Kidney epithelial cell (primary cell): ENCODE measurements at regions not wholly inside any gene's neighbourhood (a gene's known extent, or its start where the extent isn't known, plus 50 kb on each side); places are given as distances from the start of the nearest gene placed in this dataset.

Experiments used
- DNase-seq: peaks from one replicate; pipeline ENCODE4 v3.0.0-alpha.2; 2010; ENCODE audit warnings: low read depth
- H3K27me3 ChIP-seq: 2 replicates; pipeline ENCODE4 v1.6.0; 2011; ENCODE audit warnings: low read length; ENCODE audit not compliant: control insufficient read depth, insufficient read depth
- H3K36me3 ChIP-seq: 2 replicates; pipeline ENCODE4 v1.5.1; 2011; ENCODE audit warnings: low read length; ENCODE audit not compliant: control insufficient read depth, insufficient read depth
- H3K4me3 ChIP-seq: 2 replicates; pipeline ENCODE4 v1.5.1; 2011; ENCODE audit warnings: low read depth, mild to moderate bottlenecking, control low read depth, low read length
- CTCF ChIP-seq: IDR thresholded peaks from 2 replicates; pipeline ENCODE4 v1.5.1; 2011; ENCODE audit warnings: mild to moderate bottlenecking, moderate library complexity, low read length, control low read depth, inconsistent platforms; ENCODE audit not compliant: insufficient read depth, poor library complexity, severe bottlenecking

DNA sequence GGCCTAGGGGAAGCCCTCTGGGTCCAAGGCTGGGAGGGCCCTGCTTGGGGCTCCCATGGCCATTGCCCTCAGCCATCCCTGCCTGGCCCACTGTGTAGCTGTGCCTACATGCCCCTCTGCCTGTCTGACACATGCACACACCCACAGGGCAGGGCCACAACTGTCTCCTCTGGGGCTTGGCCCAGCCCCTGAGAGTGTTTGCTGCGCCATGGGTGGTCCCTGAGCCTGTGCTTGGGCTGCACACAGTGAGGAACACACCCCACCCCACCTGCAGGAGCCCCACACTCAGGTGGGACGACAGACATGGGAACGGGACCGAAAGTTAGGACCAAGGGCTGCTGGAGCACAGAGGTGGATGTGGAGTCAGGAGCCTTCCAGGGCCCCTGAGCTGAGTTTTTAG, 489.5 kb downstream of the TBC1D22A start:
- Histone ChIP-seq H3K27me3 (no peaks in the 10 kb centered on the region), H3K4me3 (no peak overlapping the region), H3K36me3 (no peaks in the 10 kb centered on the region)
- no peak for DNase-seq
- TF ChIP-seq CTCF: no peak

- Histone ChIP-seq H3K36me3 (no peaks in the 10 kb centered on the region), H3K27me3 (no peaks in the 10 kb centered on the region), H3K4me3 (no peak overlapping the region)
- no peak for DNase-seq
- TF ChIP-seq CTCF: no peak
Measured at GRCh38 chr22:47250995-47251765, 488.7 kb downstream of the TBC1D22A start.

DNA sequence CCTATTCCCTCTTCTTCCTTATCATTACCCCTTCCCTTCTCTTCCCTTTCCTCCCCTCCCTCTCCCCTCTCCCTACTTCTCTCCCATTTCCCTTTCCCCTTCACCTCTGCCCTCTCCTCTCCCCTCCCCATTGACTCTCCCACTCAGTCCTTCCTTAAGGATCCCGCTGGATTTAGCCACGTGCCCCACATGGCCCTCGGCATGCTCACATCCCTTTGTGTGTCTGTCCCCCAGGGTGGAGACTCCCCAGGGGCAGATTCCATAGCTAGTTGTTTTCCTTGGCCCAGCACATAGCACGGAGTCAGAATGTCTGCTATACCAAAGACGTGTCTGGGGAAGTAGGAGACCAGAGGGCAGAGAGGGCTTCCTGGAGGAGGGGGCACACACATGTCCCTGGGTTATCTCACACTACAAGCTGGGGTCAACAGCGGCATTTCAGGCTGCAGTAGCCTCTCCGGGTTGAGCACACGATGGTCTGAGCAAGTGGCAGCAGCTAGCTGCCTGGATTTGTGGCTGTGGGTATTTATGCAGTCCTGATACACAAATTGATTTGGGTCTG, 487.0 kb downstream of the TBC1D22A start:
- no peaks in the 10 kb centered on the region for H3K36me3 ChIP-seq
- no peak for TF ChIP-seq CTCF
- no peaks in the 10 kb centered on the region for H3K27me3 ChIP-seq
- no peak for DNase-seq
- H3K4me3 ChIP-seq: no peak overlapping the region

GRCh38 chr22:47248925-47249324, 486.5 kb downstream of the TBC1D22A start:
- Histone ChIP-seq H3K27me3 (no peaks in the 10 kb centered on the region), H3K36me3 (no peaks in the 10 kb centered on the region), H3K4me3 (no peak overlapping the region)
- TF ChIP-seq CTCF: no peak
- no peak for DNase-seq

DNA sequence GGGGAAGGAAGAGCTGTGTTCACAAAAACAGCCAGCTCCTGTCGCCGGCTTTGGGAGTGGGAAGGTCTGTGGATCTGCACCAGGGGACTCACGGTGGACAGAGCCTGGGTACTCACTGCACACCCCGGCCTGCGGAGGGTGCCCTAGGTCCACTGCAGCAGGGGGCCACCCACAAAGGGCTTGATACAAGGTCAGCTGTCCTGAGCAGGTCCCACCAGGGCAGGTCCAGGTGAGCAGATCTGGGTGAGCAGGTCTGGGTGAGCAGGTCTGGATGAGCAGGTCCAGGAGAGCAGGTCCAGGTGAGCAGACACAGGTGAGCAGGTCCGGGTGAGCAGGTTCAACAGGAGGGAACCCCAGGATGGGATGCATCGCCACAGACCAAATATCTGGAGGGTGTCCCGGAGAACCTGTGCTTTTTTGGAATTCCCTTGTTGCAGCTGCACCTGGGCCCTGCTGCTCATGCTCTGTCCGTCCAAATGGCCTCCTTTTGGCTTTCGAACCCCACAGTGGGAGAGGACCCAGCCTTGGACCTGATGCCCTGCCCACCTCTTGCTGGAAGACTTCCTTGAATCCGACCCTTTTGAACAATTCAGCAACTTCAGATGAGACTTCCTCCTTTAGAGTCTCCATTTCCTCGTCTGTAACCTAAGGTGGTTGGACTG, 485.3 kb downstream of the TBC1D22A start:
- peak; percentile 5 for TF ChIP-seq CTCF
- no peaks in the 10 kb centered on the region for H3K27me3 ChIP-seq
- DNase-seq: no peak
- H3K36me3 ChIP-seq: no peaks in the 10 kb centered on the region
- no peak overlapping the region for H3K4me3 ChIP-seq
